Right atrium auricular region (tissue), 2 donors: ENCODE measurements at regions not wholly inside any gene's neighbourhood (a gene's known extent, or its start where the extent isn't known, plus 50 kb on each side); places are given as distances from the start of the nearest gene placed in this dataset.

ENCODE experiments used
- DNase-seq: peaks from one replicate; pipeline ENCODE4 v3.0.0-alpha.2; 2019; ENCODE audit warnings: low spot score
- H3K27ac ChIP-seq, 2 donors: fragments of 200-600 bp; sonication (generic); 1 replicate in 1 of 2; 2 replicates in 1 of 2; pipeline ENCODE4 v1.5.1; 2016 to 2019
- H3K27me3 ChIP-seq, 2 donors: fragments of 200-600 bp; sonication (generic); one replicate each; pipeline versions ENCODE4 v1.5.1 to v1.6.0; 2017 to 2019
- H3K36me3 ChIP-seq: fragments of 200-600 bp; sonication (generic); one replicate; pipeline ENCODE4 v1.5.1; 2016
- H3K4me1 ChIP-seq, 2 donors: fragments of 200-600 bp; sonication (generic); one replicate each; pipeline versions ENCODE4 v1.5.1 to v1.6.0; 2017 to 2019
- H3K4me3 ChIP-seq, 2 donors: fragments of 200-600 bp; sonication (generic); 1 replicate in 1 of 2; 2 replicates in 1 of 2; pipeline ENCODE4 v1.5.1; 2017 to 2019; ENCODE audit warnings: mild to moderate bottlenecking in 1 of 2, moderate library complexity in 1 of 2
- H3K9me3 ChIP-seq, 2 donors: fragments of 200-600 bp; sonication (generic); one replicate each; pipeline ENCODE4 v1.5.1; 2019
- TF ChIP-seq, protein P1 (sequence below), 2 donors: fragments of 200-600 bp; sonication (generic); IDR thresholded peaks; one replicate each; pipeline ENCODE4 v1.5.1; 2019; ENCODE audit warnings: antibody characterized with exemption in 2 of 2

GRCh38 chr3:46093966-46094365, 66.7 kb upstream of the XCR1 start:
- Histone ChIP-seq H3K27me3 (no peaks in the 10 kb centered on the region), H3K9me3 (no peaks in the 10 kb centered on the region), H3K36me3 (no peaks in the 10 kb centered on the region), H3K4me1 (peaks cover 0 to 13% of the 10 kb centered on the region in 2 donors), H3K4me3 (no peak overlapping the region), H3K27ac (no peak overlapping the region)
- DNase-seq, result no peak
- TF ChIP-seq, protein P1, sequence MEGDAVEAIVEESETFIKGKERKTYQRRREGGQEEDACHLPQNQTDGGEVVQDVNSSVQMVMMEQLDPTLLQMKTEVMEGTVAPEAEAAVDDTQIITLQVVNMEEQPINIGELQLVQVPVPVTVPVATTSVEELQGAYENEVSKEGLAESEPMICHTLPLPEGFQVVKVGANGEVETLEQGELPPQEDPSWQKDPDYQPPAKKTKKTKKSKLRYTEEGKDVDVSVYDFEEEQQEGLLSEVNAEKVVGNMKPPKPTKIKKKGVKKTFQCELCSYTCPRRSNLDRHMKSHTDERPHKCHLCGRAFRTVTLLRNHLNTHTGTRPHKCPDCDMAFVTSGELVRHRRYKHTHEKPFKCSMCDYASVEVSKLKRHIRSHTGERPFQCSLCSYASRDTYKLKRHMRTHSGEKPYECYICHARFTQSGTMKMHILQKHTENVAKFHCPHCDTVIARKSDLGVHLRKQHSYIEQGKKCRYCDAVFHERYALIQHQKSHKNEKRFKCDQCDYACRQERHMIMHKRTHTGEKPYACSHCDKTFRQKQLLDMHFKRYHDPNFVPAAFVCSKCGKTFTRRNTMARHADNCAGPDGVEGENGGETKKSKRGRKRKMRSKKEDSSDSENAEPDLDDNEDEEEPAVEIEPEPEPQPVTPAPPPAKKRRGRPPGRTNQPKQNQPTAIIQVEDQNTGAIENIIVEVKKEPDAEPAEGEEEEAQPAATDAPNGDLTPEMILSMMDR (IDR thresholded peaks at IDR 0.05), result no peak

GRCh38 chr3:46093327-46093942, 66.2 kb upstream of the XCR1 start:
- H3K4me1 ChIP-seq, result peaks cover 0 to 13% of the 10 kb centered on the region in 2 donors
- no peaks in the 10 kb centered on the region for H3K9me3 ChIP-seq
- DNase-seq, result no peak
- H3K27me3 ChIP-seq, result no peaks in the 10 kb centered on the region
- H3K27ac ChIP-seq, result no peak overlapping the region
- TF ChIP-seq, protein P1 (IDR thresholded peaks at IDR 0.05), result no peak
- H3K4me3 ChIP-seq, result no peak overlapping the region
- H3K36me3 ChIP-seq, result no peaks in the 10 kb centered on the region

GRCh38 chr3:46092702-46093080, 65.4 kb upstream of the XCR1 start:
- Histone ChIP-seq H3K4me3 (no peak overlapping the region), H3K27ac (no peak overlapping the region), H3K36me3 (no peaks in the 10 kb centered on the region), H3K4me1 (peaks cover 0 to 6% of the 10 kb centered on the region in 2 donors), H3K9me3 (no peaks in the 10 kb centered on the region), H3K27me3 (no peaks in the 10 kb centered on the region)
- TF ChIP-seq, protein P1 (IDR thresholded peaks at IDR 0.05), result no peak
- DNase-seq, result no peak

DNA sequence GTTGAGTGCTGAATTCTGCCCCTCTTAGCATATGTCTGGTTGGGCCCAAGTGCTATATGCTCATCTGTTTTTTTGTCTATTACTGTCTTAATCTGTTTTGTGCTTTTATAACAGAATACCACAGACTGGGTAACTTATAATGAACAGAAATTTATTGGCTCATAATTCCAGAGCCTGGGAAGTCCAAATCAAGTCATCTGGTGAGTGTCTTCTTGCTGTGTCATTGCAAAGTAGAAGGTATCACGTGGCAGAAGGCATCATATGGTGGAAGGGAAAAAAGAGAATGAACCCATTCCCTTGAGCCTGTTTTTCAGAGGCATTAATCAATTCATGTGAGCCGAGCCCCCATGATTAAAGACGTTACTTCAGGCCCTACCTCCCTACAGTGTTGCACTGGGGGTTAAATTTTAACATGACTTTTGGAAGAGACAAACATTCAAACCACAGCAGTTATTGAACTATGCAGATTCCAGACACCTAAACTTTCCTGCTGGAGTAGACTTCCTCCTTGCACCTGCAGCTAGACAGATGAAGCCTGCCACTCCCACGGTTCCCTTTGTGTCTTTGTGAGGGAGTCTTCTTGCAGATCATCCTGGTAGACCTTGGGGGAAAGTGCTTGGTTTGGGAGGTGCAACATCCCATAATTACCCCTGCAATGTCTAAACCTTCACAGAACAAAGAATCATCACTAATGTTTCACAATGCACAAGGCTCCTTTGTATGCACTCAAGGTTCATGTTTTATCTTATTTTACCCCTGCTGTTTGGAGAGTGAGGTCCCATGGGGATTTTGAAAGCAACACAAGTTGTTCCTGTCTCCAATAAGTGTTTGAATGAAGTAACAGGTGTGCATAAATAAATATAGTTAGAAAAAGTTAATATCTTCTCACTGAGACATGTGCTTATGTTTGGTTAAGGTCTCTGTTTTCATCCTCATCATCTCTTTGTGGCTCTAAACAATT, 64.7 kb upstream of the XCR1 start:
- H3K4me3 ChIP-seq, result no peak overlapping the region
- no peak overlapping the region for H3K27ac ChIP-seq
- H3K27me3 ChIP-seq, result no peaks in the 10 kb centered on the region
- no peaks in the 10 kb centered on the region for H3K9me3 ChIP-seq
- no peaks in the 10 kb centered on the region for H3K36me3 ChIP-seq
- TF ChIP-seq, protein P1 (IDR thresholded peaks at IDR 0.05), result no peak
- no peak for DNase-seq
- no peaks in the 10 kb centered on the region for H3K4me1 ChIP-seq

- Histone ChIP-seq H3K36me3 (no peaks in the 10 kb centered on the region), H3K27me3 (no peaks in the 10 kb centered on the region), H3K27ac (no peak overlapping the region), H3K4me1 (no peaks in the 10 kb centered on the region), H3K4me3 (no peak overlapping the region), H3K9me3 (no peaks in the 10 kb centered on the region)
- TF ChIP-seq, protein P1 (IDR thresholded peaks at IDR 0.05), result no peak
- no peak for DNase-seq
These were observed 63.8 kb upstream of the XCR1 start for GRCh38 chr3:46091046-46091445.
